ENCODE measurements at regions not wholly inside any gene's neighbourhood (a gene's known extent, or its start where the extent isn't known, plus 50 kb on each side); places are given as distances from the start of the nearest gene placed in this dataset.
"Not testable (repeated sequence)": the region's sequence is repeated elsewhere in the genome, so short reads cannot be mapped to it uniquely, and the experiment has no call there.

- DNase-seq (ENCODE audit: extremely low read depth, low read depth), result no peak
- TF ChIP-seq CTCF (IDR thresholded peaks at IDR 0.05; ENCODE audit: low read depth, low read length), result no peak
These were observed 340.2 kb upstream of the DKK2 start for GRCh38 chr4:107376293-107376692.

- DNase-seq (ENCODE audit: extremely low read depth, low read depth), result no peak
These were observed 330.8 kb upstream of the DKK2 start for GRCh38 chr4:107366900-107367299.

GRCh38 chr4:107366016-107366735, 330.1 kb upstream of the DKK2 start:
- no peak for DNase-seq (ENCODE audit: extremely low read depth, low read depth)
- TF ChIP-seq CTCF (IDR thresholded peaks at IDR 0.05; ENCODE audit: low read depth, low read length), result no peak

More at GRCh38 chr4:107366900-107367299, 330.8 kb upstream of the DKK2 start:
- no peak for TF ChIP-seq CTCF (IDR thresholded peaks at IDR 0.05; ENCODE audit: low read depth, low read length)

- no peak for TF ChIP-seq CTCF (IDR thresholded peaks at IDR 0.05; ENCODE audit: low read depth, low read length)
- DNase-seq (ENCODE audit: extremely low read depth, low read depth), result no peak
These were observed 327.0 kb upstream of the DKK2 start for GRCh38 chr4:107363125-107363524.

- no peak for DNase-seq (ENCODE audit: extremely low read depth, low read depth)
- TF ChIP-seq CTCF (IDR thresholded peaks at IDR 0.05; ENCODE audit: low read depth, low read length), result no peak
These were observed 323.1 kb upstream of the DKK2 start for GRCh38 chr4:107359208-107359607.

GRCh38 chr4:107354304-107354703, 318.2 kb upstream of the DKK2 start:
- not testable (repeated sequence) for DNase-seq (ENCODE audit: extremely low read depth, low read depth)

GRCh38 chr4:107351196-107351595, 315.1 kb upstream of the DKK2 start:
- no peak for DNase-seq (ENCODE audit: extremely low read depth, low read depth)
- no peak for TF ChIP-seq CTCF (IDR thresholded peaks at IDR 0.05; ENCODE audit: low read depth, low read length)

- TF ChIP-seq CTCF (IDR thresholded peaks at IDR 0.05; ENCODE audit: low read depth, low read length), result no peak
- no peak for DNase-seq (ENCODE audit: extremely low read depth, low read depth)
These were observed 313.6 kb upstream of the DKK2 start for GRCh38 chr4:107349732-107350131.

All from AG09319 (cell line).